HG02642 (cell line): ENCODE measurements at regions not wholly inside any gene's neighbourhood (a gene's known extent, or its start where the extent isn't known, plus 50 kb on each side); places are given as distances from the start of the nearest gene placed in this dataset.

Source experiments
- ATAC-seq: cut with Tn5 transposase; IDR thresholded peaks from one replicate; pipeline ENCODE4 v1.9.1; 2021; ENCODE audit warnings: mild to moderate bottlenecking; ENCODE audit not compliant: unreplicated experiment, poor library complexity

DNA sequence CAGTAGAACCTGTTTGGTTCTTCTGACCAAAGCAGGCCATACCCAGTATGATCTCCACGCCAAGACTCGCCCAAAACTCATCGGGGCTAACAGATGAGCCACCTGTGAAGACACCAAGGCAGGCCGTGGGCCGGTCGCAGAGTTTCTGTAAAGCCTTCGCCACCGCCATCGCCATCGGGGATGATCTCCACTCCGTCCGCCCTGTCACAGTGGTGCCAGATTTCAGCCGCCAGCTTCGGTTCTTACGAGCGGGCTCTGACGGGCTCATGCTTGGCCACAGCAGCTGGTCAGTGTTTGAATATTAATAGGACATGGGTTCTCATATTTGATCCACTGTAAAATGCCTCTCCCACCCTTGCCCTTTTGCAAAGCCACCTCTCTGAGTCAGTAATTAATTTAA, 113.2 kb upstream of the TMEM132D start:
- ATAC-seq: no peak

DNA sequence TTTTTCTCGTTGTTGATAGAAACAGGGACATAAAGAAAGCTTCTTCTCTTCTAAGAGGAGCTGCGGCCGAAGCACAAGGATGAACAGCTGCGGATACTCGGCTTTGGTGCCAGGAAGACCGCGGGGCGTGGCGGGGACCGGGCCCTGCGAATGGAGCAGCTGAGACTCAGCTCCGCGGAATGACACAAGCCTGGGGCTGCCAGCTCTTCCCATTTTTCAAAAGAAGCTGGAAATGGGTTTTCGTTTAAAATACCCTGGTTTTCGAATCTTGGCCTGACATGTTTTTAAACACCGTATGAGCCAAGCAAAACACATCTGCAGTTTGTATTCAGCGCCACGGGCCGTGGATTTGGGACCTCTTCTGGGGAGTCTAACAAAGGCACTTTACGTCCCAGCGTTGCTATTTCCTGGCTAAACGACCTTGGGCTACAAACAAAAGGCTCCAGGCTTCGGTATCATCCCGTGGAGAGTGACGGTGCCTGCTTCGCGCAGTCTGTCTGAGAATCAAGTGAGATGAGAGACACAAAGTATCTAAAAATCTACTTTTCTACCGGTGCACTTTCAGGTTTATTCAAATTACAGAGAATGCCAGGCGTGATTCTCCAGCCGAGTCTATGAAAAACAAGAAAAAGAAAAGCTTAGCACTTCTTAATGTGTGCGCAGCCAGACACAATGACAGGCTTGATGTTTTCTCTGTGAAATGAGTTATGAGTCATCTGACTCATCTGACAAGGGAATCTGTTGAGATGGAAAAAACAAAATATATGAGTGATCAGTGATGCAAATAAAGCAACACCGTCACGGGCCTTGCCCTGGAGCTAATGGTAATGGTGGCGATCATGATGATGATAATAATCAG, 114.0 kb upstream of the TMEM132D start:
- no peak for ATAC-seq

DNA sequence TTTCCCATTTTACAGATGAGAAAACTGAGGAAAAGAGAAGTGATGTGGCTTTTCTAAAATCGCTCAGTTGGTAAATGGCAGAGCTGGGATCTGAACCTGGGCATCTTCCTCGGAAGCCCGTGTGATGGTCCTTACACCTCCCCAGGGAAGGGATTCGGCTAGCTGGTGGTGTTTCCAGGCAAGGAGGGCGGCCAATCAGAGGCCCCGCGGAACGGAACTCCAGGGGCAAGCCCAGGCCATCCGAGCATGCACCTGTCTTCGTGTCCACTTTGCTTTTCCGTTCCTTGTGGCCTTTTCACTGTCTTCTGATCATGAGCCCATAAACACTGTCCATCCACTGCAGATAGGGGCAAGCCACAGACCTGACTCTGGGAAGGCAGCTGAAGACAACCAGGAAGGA, 114.8 kb upstream of the TMEM132D start:
- ATAC-seq: no peak

DNA sequence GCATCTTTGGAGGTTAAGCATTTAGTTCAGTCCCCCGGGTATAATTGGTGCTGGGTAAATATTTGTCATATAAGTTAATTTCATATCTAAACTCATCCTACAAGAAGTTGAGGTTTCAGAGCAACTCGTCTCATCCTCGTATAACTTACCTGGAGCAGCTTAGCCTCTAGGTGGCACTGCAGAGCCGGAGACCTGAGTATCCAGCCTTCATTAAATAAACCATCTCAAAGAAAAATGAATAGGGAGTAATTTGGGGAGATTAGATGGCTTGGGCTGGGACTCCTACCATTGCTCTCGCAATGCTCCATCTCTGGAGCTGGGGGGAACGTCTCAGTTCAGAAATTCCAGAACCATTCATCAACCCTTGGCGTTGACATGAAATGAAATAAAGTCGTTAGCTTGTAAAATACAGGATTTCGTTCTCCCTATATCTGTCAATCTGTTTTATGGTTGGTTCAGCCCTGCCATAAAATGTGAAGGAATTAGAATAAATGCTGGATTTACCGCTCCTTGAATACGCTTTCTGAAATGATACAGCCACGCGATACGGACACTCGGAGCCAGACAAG, 122.9 kb upstream of the TMEM132D start:
- no peak for ATAC-seq

DNA sequence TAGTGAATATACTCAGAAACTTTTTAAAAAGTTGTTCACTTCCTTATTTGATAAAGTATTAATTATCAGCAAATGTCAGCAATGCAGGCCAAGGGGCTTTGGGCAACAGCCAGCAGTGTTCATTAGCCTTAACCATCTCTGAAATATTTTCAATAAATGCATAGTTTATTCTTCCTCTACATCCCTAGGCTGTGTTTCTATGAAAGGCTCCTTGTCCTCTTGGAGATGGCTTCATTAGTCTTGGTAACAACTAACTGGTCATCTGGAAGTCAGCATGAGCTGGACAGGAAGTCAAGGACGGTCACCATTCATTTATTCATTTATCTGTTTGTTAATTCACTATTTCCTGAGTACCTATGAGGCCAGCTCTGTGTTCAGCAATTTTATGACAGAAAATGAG, 124.0 kb upstream of the TMEM132D start:
- no peak for ATAC-seq

DNA sequence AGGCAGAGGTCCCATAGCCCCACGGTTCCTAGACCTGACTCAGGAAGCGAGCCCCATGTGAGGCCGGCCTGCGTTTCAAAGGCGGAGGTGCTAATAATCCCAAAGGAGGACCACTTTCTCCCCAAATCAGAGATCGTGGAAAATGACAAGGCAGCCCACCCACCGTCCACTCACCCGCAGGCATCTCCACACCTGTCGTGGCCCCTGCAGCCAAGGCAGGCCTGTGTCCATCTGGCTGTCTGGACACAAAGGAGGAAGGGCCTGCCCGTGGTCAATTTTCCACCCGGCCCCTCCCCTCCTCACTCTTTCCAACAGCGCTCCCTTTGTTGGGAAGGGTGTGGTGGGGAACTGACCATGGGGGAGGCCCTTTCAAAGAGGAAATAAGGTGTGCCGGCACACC, 125.3 kb upstream of the TMEM132D start:
- ATAC-seq: no peak

DNA sequence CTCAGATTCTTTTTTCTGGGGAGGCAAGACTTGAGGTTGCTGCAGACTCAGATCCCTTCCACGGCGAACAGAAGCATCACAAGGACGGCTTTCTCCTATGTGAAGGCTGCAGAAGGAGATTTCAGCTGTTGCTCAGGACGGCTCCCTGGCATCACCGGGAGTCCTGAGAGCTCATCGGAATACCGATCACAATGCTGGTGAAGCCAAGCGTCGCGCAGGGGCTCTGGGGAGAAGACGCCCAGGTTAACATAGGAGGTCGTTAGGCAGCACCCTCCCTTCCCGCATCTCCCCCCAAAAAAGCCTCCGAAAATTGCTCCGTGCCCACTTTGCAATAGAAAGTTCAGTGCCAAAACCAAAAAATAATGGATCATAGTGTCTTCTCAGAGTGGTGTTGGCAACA, 127.2 kb upstream of the TMEM132D start:
- ATAC-seq: no peak

DNA sequence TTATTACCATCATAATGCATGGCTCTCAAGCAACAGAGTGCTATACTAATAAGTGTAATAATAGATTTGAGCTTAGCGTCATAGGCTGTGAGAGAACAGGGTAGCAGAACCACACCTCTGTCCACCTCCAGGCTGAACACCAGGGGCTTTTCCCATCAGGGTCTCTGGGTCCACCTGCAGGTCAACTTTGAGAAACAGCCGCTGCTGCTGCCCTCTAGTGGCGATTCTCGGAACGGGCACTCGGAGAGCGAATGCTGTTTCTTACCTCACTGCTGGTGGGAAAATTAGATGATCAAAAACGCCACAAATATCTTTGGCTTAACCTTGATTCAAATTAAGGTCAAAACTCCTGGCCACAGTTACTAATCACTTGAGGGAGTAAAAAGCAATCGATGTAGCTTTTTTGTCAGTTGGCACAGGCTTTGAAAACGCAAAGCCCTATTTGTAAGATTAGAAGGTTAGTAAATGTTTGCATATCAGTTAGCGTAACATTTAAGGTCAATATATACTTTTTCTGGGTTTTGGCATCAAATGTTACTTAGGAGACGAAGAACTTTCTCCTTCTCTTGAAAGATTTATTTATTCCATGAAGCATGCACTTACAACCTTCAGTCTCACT, 127.9 kb upstream of the TMEM132D start:
- ATAC-seq: peak; percentile 76

DNA sequence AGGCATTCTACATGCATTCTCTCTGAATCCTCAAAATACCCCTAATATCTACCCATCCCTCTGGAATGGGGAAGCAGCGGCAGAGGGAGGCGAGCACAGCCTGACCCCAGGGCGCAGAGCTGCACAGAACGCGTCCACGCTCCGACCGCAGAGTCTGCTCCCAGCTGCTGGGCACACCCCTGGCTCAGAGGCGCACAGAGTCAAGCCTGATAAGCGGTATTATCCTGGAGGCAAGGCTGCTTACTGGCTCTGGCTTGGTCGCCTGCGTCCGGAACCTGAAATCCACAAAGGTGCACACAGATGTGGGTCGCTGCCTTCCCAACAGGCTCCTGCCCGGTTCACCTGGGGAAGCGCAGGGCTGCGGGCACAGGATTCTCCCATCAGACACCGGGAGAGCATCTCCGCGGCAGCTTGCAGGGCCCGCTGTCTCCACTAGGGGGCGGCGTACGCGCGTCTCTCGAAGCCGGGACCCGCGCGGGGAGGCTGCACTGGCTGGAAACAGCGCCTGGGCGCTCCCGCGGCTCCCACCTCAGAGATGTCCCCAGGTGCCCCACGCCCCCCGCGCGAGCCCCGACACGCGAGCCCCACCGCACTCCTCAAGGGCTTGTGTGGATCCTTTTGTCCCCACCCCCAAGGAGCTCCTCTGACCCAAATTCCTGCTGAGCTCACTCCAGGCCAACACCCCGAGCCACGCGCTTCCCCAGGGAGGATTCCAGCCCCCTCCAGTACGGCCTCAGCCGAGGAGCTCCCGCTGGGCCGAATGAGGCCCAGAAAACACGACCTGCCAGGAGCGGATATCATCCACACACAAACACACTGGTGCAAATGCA, 120.1 kb upstream of the FZD10 start:
- ATAC-seq: no peak

DNA sequence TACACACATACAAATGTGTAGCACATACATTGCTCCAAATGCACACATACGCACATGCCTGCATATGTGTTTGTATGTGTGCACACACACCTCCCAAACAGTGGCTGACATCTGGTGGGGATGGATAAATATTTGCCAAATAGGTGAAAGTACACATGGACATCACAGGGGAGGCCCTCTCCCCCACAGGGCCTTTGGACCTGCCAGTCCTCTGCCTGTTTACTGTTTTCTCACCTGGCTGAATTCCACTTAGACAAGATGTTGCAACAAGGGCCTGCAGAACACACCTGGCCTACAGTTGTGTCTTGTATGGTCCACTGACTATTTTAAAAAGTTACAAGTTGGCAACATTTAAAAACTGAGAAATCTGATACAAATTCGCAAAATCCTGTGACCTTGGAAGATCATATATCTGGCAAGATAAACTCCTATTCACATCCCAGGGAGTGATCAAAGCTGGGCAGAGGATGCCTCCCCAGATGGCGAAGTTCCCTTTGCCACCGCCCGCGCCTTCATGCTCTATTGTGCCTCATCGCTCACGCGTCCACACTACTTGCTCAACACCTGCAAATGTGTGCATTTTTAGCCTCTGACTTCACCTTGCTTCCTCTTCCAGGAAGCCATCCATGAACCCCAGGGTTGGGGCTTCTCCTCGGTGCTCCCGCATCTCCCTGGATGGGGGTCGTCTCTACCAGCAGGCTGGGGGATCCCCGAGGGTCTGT, 118.4 kb upstream of the FZD10 start:
- no peak for ATAC-seq

DNA sequence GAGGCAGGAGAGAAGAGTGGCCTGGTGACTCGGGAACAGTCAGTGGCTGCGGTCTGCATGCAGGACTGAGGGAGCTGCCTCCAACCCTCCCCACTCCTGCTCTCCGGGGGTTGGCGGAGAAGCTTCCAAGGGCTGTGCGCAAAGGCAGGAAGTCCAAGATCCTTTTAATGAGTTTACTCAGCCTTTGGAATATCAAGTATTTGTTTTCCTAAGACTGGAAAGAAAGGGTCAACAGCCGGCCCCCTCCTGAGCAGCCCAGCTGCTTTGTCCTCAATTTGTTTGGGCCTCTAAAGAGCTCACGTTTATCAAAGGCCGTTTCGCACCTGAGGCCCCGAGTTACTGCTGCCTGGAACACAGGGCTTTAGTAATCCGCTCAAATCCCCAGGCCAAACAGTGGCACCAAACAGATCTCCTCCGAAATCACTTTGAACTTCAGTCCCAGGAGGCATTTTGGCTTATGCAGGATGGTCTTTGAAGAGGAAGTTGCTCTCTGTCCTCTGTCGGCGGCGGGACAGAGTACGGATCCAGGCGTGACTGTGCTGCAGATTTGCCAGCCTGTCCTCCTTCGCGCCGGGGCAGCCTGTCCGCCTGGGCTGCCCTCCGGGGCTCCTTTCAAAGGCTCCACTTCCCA, 117.2 kb upstream of the FZD10 start:
- ATAC-seq: no peak

DNA sequence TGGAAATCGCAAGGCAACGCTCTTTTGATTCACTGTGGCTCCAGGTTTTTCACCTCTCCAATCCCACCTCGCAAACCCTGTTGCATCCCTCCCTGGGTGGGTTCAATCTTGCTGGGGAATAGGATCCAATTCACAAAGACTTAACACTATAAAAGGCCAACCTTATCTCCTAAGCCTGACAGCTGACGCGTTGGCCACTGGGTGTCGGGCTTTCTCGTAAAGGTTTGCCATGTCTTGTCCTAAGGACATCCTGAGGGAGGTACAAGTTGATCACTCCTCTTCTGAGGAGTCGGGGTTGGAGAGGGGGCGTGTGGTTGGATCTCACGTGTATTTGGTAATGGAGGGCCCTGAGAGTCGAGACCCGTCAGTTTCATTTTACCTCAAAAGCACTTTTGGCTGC, 112.6 kb upstream of the FZD10 start:
- ATAC-seq: no peak

DNA sequence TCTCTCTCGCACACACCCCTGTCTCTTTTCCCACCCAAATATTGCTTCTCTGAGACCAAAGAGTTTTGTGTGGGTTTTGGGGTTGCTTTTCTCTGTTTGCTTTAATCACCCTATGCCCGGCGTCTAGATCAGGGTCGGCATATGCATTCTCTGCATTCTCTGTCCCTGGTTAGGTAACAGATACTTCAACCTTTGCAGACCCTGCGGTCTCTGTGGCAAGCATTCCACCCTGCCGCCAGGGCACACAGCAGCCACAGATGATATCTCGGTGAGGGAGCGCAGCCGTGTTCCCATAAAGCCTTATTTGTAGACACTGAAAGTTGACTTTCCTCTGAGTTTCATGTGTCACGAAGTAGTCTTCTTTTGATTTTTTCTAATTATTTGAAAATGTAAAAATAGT, 110.4 kb upstream of the FZD10 start:
- no peak for ATAC-seq

DNA sequence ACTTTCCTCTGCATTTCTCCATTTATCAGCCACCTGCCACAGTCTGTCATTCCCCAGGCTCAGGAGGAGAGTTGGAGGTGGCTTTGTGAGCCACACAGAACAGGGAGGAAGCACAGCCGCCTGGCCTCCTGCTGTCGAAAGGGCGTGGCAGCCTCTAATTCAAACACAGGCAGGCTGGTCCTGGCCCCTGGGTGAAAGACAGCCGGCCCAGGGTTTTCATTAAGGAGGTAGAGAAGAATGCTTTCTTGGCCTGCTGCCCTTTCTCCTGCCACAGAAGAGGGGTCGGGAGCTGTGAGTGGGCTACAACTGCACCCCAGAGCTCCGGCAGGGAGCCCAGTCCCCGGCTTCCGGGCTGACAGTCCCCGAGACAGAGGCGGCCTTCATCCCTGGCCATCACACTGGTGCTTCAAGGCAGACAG, 108.6 kb upstream of the FZD10 start:
- ATAC-seq: no peak

DNA sequence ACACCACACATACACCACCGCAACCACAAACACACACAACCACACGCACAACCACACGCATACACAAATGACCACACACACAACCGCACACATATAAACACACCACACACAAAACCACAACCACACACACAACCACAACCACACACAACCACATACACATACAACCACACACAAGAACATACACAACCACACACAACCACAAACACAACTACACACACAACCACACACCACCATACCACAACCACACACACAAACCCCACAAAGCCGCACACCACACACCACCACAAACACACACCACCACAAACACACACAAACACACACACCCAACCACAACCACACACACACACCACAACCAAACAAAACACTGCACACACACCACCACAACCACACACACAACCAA, 107.5 kb upstream of the FZD10 start:
- no peak for ATAC-seq

DNA sequence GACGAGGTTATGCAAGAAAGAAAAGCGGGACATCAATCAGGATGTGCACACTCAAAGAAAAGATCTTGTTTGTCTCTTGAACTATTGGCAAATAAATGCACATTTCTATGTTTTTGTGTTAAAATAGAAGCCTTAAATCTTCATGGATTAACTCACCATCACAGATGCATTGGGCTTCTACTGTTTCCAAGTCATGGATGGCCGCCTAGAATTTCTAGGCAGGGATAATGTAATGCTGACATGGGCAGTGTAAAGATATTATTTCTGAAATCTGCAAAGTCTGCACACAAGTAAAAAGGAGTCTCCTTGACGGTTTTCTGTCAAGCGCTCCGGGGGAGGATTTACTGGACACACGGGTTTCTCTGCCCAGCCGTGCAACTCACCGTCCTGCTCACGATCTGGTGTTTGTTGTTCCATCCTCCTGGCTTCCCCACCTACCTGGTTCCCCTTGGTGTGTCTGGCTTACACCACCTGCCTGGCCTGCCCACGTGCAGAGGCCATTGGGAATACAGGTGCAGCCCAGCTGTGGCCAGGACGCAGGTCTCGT, 103.3 kb upstream of the FZD10 start:
- no peak for ATAC-seq

DNA sequence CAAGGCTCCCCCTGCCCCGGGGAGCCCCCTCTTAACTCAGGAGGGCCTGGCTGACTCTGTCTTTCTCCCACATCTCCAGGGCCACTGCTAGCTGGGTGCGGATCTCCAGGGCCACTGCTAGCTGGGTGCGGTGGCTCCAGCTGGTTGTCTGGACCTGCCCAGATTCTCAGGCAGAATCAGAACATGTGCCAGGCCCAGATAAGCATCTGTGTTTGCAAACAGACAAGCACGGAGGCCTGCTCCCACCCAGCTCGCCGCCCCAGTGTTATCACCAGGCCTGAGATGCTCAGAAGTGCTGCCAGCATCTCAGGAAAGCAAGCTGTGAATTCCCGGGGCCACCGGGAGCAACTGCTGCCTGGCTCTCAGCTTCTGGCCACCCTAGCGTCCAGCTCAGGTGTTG, 98.4 kb upstream of the FZD10 start:
- ATAC-seq: no peak

DNA sequence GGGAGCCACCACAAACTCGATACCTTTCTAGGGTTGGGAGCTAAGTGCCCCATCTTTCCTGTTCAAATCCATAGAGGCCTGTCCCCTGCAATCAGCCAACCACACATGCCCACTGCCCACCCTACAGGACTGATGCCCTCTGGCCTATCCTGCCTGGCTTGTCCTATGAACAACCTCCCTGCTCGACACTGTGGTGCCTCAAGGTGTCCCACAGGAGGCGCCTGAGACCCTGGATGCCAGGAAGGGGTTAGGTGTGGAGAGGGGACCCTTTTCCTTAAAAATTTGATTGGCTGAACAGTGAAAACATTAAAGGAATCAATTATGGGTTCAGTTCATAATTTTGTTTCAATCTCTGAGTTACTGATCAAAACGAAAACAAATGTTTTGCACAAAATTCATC, 97.3 kb upstream of the FZD10 start:
- ATAC-seq: no peak

DNA sequence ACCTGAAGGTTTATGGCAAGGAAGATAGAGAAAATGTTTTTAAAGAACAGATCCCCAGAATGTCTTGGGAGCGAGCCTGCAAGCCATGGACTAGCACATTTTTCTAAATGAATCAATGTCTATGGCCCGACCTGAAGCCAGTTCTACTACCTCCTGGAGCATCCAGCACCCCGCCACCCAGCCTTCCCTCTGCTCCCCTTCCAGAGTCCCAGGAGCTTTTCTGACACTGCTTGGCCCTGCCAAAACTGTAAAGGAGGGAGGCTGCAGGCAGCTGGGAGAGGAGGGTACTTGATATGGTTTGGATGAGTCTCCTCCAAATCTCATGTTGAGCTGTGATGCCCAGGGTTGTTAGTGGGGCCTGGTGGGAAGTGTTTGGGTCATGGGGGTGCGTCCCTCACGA, 95.5 kb upstream of the FZD10 start:
- ATAC-seq: no peak

DNA sequence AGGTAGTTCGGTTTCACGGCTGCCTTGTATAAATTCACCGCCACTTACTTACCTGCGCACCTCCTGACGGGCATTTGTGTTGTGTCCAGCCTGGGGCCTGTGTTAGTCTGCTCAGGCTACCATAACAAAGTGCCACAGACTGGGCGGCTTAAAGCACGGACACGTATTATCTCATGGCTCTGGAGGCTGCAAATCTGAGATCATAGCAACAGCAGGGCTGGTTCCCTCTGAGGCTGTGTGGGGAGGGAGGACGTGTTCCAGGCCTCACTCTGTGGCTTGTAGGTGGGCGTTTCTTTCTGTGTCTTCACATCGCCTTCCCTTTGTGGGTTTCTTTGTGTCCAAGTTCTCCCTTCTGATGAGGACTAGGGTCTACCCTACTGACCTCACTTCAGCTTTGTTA, 93.5 kb upstream of the FZD10 start:
- no peak for ATAC-seq
